Panc1 (cell line): ENCODE measurements at regions not wholly inside any gene's neighbourhood (a gene's known extent, or its start where the extent isn't known, plus 50 kb on each side); places are given as distances from the start of the nearest gene placed in this dataset.

Experiments used
- ATAC-seq: fragments of 200-7000 bp; cut with Tn5 transposase; 2 replicates; pipeline ENCODE4 v1.9.1; 2020; ENCODE audit warnings: mild to moderate bottlenecking, moderate library complexity
- BruUV-seq: library from RNA; stranded (reverse); fragments of 400-500 nt; replicated peaks from 2 replicates; lab custom pipeline; 2021; lab: Mats Ljungman, UMichigan
- CTCF ChIA-PET: fragments of 300-600 bp; sonication (Branson Sonifier 250); formaldehyde crosslinking; loops from one replicate; lab custom pipeline; 2022; ENCODE audit warnings: antibody characterized with exemption; lab: Charles Lee
- POLR2A ChIA-PET: fragments of 300-600 bp; sonication (Branson Sonifier 250); formaldehyde crosslinking; loops from one replicate; lab custom pipeline; 2022; ENCODE audit warnings: antibody characterized with exemption; lab: Charles Lee
- DNase-seq: peaks from one replicate; pipeline ENCODE4 v3.0.0-alpha.2; 2010; ENCODE audit warnings: low read depth, low spot score
- H3K27ac ChIP-seq: 2 replicates; pipeline ENCODE4 v1.5.1; 2011; ENCODE audit warnings: mild to moderate bottlenecking, low read length, inconsistent platforms
- H3K27me3 ChIP-seq: fragments of 200-500 bp; sonication (Bioruptor generic); 2 replicates; pipeline ENCODE4 v1.6.0; 2014; ENCODE audit warnings: low read length, inconsistent platforms; ENCODE audit not compliant: control insufficient read depth, insufficient read depth
- H3K36me3 ChIP-seq: fragments of 200-500 bp; sonication (Bioruptor generic); 2 replicates; pipeline ENCODE4 v1.5.1; 2014; ENCODE audit warnings: inconsistent platforms, mild to moderate bottlenecking, low read length, moderate library complexity; ENCODE audit not compliant: control insufficient read depth, insufficient read depth
- H3K4me1 ChIP-seq: 2 replicates; pipeline ENCODE4 v1.5.1; 2011; ENCODE audit warnings: inconsistent platforms, mild to moderate bottlenecking, low read length, moderate library complexity; ENCODE audit not compliant: control insufficient read depth, insufficient read depth
- H3K4me3 ChIP-seq, 2 experiments: 2 replicates each; pipeline ENCODE4 v1.5.1; 2011 to 2012; ENCODE audit warnings: low read depth in 2 of 2, low read length in 2 of 2, mild to moderate bottlenecking in 2 of 2, inconsistent platforms in 1 of 2, moderate library complexity in 1 of 2
- H3K9me3 ChIP-seq: fragments of 200-500 bp; sonication (Bioruptor generic); 2 replicates; pipeline ENCODE4 v1.5.1; 2014; ENCODE audit warnings: low read depth, mild to moderate bottlenecking, inconsistent platforms, low read length, moderate library complexity; ENCODE audit not compliant: control insufficient read depth, insufficient read depth
- CTCF ChIP-seq: fragments of 450-650 bp; IDR thresholded peaks from 2 replicates; pipeline ENCODE4 v1.5.1; 2017; ENCODE audit warnings: mild to moderate bottlenecking
- POLR2AphosphoS5 ChIP-seq: IDR thresholded peaks from 2 replicates; pipeline ENCODE4 v1.6.1; 2012; ENCODE audit warnings: mild to moderate bottlenecking, low read depth, low read length, moderate library complexity
- SIN3A ChIP-seq: IDR thresholded peaks from 2 replicates; pipeline ENCODE4 v1.6.1; 2012; ENCODE audit warnings: low read depth, mild to moderate bottlenecking, low read length, moderate library complexity, borderline replicate concordance; ENCODE audit not compliant: insufficient read depth
- TCF7L2 ChIP-seq: IDR thresholded peaks from 2 replicates; pipeline ENCODE4 v1.6.1; 2011; ENCODE audit warnings: mild to moderate bottlenecking, low read depth, low read length, inconsistent platforms
- in situ Hi-C: cut with HindIII; loops from 2 replicates; pipeline ENCODE4 v1.10.0; 2016; ENCODE audit warnings: low sequenced_read_pairs, low pct_unique_long_range_greater_than_20kb
- intact Hi-C: fragments of 100-400 bp; cut with micrococcal nuclease; formaldehyde crosslinking; loops from one replicate; pipeline ENCODE4 v1.10.0; 2022; ENCODE audit not compliant: unreplicated experiment
- TF ChIP-seq, protein P1 (sequence below), 2 experiments: IDR thresholded peaks; 2 replicates each; pipeline ENCODE4 v1.6.1; 2011 to 2012; ENCODE audit warnings: low read depth in 2 of 2, control low read depth in 1 of 2, low read length in 1 of 2, mild to moderate bottlenecking in 1 of 2, moderate library complexity in 1 of 2; ENCODE audit not compliant: insufficient read depth in 1 of 2

DNA sequence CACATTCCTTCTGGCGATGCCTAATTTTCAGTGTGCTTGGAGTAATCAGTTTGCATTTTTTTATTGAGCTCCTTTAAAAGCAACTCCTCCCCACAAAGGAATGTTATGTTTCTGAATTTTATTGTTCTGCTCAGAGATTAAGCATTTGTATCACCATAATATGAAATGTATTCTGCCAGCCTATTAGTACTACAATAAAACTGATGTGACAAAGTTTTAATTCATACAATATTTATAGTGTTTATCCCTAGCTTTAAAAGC, 236.9 kb upstream of the ASCC3 start:
- Histone ChIP-seq H3K27me3 (no peaks in the 10 kb centered on the region), H3K4me1 (peaks cover 5% of the 10 kb centered on the region; the same call in 1 of the 2 replicates), H3K4me3 (no peak overlapping the region), H3K27ac (no peak overlapping the region), H3K36me3 (no peaks in the 10 kb centered on the region), H3K9me3 (no peaks in the 10 kb centered on the region)
- intact Hi-C loops (loop anchor here (10.0 kb wide), 1 partner anchor 277 kb away; the partner anchor contains the start of gene GRIK2), in situ Hi-C loops (no loop called here)
- ChIA-PET CTCF (no interaction called here), POLR2A (interaction anchor here (0.5 kb wide), 1 partner anchor 233 kb away, joined by 3 read pairs; no protein-coding TSS in a partner anchor)
- TF ChIP-seq POLR2AphosphoS5 (no peak), SIN3A (no peak), TCF7L2 (no peak), CTCF (no peak)
- TF ChIP-seq, protein P1, sequence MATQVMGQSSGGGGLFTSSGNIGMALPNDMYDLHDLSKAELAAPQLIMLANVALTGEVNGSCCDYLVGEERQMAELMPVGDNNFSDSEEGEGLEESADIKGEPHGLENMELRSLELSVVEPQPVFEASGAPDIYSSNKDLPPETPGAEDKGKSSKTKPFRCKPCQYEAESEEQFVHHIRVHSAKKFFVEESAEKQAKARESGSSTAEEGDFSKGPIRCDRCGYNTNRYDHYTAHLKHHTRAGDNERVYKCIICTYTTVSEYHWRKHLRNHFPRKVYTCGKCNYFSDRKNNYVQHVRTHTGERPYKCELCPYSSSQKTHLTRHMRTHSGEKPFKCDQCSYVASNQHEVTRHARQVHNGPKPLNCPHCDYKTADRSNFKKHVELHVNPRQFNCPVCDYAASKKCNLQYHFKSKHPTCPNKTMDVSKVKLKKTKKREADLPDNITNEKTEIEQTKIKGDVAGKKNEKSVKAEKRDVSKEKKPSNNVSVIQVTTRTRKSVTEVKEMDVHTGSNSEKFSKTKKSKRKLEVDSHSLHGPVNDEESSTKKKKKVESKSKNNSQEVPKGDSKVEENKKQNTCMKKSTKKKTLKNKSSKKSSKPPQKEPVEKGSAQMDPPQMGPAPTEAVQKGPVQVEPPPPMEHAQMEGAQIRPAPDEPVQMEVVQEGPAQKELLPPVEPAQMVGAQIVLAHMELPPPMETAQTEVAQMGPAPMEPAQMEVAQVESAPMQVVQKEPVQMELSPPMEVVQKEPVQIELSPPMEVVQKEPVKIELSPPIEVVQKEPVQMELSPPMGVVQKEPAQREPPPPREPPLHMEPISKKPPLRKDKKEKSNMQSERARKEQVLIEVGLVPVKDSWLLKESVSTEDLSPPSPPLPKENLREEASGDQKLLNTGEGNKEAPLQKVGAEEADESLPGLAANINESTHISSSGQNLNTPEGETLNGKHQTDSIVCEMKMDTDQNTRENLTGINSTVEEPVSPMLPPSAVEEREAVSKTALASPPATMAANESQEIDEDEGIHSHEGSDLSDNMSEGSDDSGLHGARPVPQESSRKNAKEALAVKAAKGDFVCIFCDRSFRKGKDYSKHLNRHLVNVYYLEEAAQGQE (IDR thresholded peaks at IDR 0.05; ENCODE audit: insufficient read depth in 1 of 2, low read depth in 2 of 2, low read length in 1 of 2), result no peak
- no TSS peak for BruUV-seq
- DNase-seq (no peak), ATAC-seq (no peak)

DNA sequence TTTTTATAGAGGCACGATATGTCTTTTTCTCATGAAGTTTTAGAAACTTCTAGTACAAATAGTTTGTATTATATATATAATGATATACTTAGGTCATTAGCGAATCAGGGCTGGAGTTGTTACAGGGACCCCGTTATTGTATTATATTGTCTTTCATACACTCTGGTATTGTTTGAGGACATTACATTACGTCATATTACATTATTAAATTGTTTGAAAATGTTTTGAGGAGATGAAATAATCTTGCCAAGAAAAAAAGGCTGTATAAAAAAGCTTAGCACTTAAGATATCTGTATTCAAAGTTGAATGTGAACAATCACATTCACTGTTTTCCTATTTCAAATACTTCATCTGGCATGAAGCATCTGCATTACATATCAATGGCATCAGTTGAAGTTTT, 239.6 kb upstream of the ASCC3 start:
- BruUV-seq, result no TSS peak
- in situ Hi-C loops, result no loop called here

More for the DNA sequence above, 239.6 kb upstream of the ASCC3 start:
- no peaks in the 10 kb centered on the region for H3K9me3 ChIP-seq
- H3K4me1 ChIP-seq, result no peaks in the 10 kb centered on the region
- intact Hi-C loops, result no loop called here
- DNase-seq (no peak), ATAC-seq (no peak)
- TF ChIP-seq, protein P1 (IDR thresholded peaks at IDR 0.05; ENCODE audit: insufficient read depth in 1 of 2, low read depth in 2 of 2, low read length in 1 of 2), result no peak
- no peak for TF ChIP-seq SIN3A
- TF ChIP-seq TCF7L2, result no peak
- TF ChIP-seq POLR2AphosphoS5, result no peak
- TF ChIP-seq CTCF, result no peak
- ChIA-PET POLR2A (no interaction called here), CTCF (no interaction called here)
- H3K36me3 ChIP-seq, result no peaks in the 10 kb centered on the region
- H3K27me3 ChIP-seq, result no peaks in the 10 kb centered on the region
- no peak overlapping the region for H3K4me3 ChIP-seq
- H3K27ac ChIP-seq, result no peak overlapping the region
